ENCODE measurements at regions not wholly inside any gene's neighbourhood (a gene's known extent, or its start where the extent isn't known, plus 50 kb on each side); places are given as distances from the start of the nearest gene placed in this dataset.

DNA sequence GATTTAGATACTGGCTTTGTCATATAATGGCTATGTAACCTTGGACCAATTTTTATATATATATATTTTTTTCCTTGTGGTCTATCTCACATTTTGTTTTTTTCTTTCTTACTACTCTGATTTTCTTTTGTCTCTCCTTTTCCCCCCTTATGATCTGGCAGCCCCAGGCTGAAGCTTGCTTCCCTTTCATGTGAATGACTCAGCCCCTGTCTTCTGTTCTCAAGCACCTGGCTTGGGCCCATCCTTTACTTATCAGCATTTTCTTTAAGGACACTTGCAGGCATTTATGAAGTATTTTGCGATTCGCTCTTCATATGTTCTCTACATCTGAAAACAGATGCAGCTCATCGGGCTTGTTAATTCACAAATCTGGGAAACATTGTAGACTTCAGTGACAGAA lies 163.6 kb downstream of the SPRY2 start:
- in situ Hi-C loops (cut with MboI): no loop called here
- Histone ChIP-seq H3K27ac (ENCODE audit: control insufficient read depth, insufficient read depth) (no peak overlapping the region), H3K4me2 (ENCODE audit: control insufficient read depth, insufficient read depth) (no peak overlapping the region), H3K36me3 (ENCODE audit: control insufficient read depth in 2 of 2, insufficient read depth in 2 of 2, low read length in 1 of 2) (no peaks in the 10 kb centered on the region), H3K27me3 (replicated peaks in 1 of 2; ENCODE audit: control insufficient read depth in 2 of 2, insufficient read depth in 2 of 2, low read length in 1 of 2) (no peaks in the 10 kb centered on the region), H3K9ac (ENCODE audit: control insufficient read depth, insufficient read depth, low read length) (no peak overlapping the region), H4K20me1 (ENCODE audit: control insufficient read depth, insufficient read depth) (no peaks in the 10 kb centered on the region), H3K4me3 (no peak overlapping the region), H2AFZ (ENCODE audit: control insufficient read depth, low read depth, low read length) (no peak overlapping the region), H3K4me1 (ENCODE audit: control insufficient read depth, insufficient read depth, low read length) (no peaks in the 10 kb centered on the region), H3K79me2 (ENCODE audit: control insufficient read depth, insufficient read depth, low read length) (no peaks in the 10 kb centered on the region), H3K9me3 (replicated peaks; ENCODE audit: control insufficient read depth, insufficient read depth, low read length) (no peaks in the 10 kb centered on the region)
- ChIA-PET CTCF (interaction anchor here (0.6 kb wide), 1 partner anchor 67 kb away, joined by 3 read pairs; no protein-coding TSS in a partner anchor), SMC1A (ENCODE audit: uncharacterized antibody, unreplicated experiment) (interaction anchor here (0.7 to 2.7 kb wide), 3 partner anchors 19 to 299 kb away, joined by 3 to 7 read pairs (median 3); no protein-coding TSS in a partner anchor), POLR2A (interaction anchor here (0.5 kb wide), 1 partner anchor 17 kb away, joined by 3 read pairs; no protein-coding TSS in a partner anchor), RAD21 (ENCODE audit: unreplicated experiment) (no interaction called here)
- ATAC-seq (no peak), FAIRE-seq (no peak), DNase-seq (ENCODE audit: low read depth, low spot score) (no peak)
- intact Hi-C loops (cut with micrococcal nuclease; ENCODE audit: unreplicated experiment): no loop called here
- no TSS peak for BruUV-seq (replicated peaks)
- TF ChIP-seq, protein P1, sequence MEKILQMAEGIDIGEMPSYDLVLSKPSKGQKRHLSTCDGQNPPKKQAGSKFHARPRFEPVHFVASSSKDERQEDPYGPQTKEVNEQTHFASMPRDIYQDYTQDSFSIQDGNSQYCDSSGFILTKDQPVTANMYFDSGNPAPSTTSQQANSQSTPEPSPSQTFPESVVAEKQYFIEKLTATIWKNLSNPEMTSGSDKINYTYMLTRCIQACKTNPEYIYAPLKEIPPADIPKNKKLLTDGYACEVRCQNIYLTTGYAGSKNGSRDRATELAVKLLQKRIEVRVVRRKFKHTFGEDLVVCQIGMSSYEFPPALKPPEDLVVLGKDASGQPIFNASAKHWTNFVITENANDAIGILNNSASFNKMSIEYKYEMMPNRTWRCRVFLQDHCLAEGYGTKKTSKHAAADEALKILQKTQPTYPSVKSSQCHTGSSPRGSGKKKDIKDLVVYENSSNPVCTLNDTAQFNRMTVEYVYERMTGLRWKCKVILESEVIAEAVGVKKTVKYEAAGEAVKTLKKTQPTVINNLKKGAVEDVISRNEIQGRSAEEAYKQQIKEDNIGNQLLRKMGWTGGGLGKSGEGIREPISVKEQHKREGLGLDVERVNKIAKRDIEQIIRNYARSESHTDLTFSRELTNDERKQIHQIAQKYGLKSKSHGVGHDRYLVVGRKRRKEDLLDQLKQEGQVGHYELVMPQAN (conservative IDR thresholded peaks at IDR 0.05): no peak
- TF ChIP-seq PAX8 (IDR thresholded peaks at IDR 0.05) (no peak), MTA2 (IDR thresholded peaks at IDR 0.05; ENCODE audit: low read depth) (no peak), NFIC (IDR thresholded peaks at IDR 0.05; ENCODE audit: low read depth, low read length) (no peak), SMAD1 (IDR thresholded peaks at IDR 0.05; ENCODE audit: low read depth, partially characterized antibody) (no peak), SIX5 (IDR thresholded peaks at IDR 0.05; ENCODE audit: low read depth, low read length, severe bottlenecking) (no peak)
- TF ChIP-seq, protein P2, sequence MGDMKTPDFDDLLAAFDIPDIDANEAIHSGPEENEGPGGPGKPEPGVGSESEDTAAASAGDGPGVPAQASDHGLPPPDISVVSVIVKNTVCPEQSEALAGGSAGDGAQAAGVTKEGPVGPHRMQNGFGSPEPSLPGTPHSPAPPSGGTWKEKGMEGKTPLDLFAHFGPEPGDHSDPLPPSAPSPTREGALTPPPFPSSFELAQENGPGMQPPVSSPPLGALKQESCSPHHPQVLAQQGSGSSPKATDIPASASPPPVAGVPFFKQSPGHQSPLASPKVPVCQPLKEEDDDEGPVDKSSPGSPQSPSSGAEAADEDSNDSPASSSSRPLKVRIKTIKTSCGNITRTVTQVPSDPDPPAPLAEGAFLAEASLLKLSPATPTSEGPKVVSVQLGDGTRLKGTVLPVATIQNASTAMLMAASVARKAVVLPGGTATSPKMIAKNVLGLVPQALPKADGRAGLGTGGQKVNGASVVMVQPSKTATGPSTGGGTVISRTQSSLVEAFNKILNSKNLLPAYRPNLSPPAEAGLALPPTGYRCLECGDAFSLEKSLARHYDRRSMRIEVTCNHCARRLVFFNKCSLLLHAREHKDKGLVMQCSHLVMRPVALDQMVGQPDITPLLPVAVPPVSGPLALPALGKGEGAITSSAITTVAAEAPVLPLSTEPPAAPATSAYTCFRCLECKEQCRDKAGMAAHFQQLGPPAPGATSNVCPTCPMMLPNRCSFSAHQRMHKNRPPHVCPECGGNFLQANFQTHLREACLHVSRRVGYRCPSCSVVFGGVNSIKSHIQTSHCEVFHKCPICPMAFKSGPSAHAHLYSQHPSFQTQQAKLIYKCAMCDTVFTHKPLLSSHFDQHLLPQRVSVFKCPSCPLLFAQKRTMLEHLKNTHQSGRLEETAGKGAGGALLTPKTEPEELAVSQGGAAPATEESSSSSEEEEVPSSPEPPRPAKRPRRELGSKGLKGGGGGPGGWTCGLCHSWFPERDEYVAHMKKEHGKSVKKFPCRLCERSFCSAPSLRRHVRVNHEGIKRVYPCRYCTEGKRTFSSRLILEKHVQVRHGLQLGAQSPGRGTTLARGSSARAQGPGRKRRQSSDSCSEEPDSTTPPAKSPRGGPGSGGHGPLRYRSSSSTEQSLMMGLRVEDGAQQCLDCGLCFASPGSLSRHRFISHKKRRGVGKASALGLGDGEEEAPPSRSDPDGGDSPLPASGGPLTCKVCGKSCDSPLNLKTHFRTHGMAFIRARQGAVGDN (IDR thresholded peaks at IDR 0.05): no peak
- WGBS (ENCODE audit: insufficient coverage, insufficient replicate concordance, low lambda C conversion rate, missing lambda C conversion rate): 56% methylated on average over 3 of the region's 3 CpGs

Measured in GM12878 (cell line).